Natural killer cell (primary cell): ENCODE measurements at regions not wholly inside any gene's neighbourhood (a gene's known extent, or its start where the extent isn't known, plus 50 kb on each side); places are given as distances from the start of the nearest gene placed in this dataset.

Experiments
- ATAC-seq, 3 donors: fragments of 150-1000 bp in 2 of 3; fragments of 200-7000 bp in 1 of 3; cut with Tn5 transposase; 1 replicate in 1 of 3; 2 replicates in 2 of 3; pipeline ENCODE4 v1.10.0; 2021; ENCODE audit warnings: mild to moderate bottlenecking in 2 of 3, moderate library complexity in 2 of 3
- DNase-seq, 2 donors: peaks; one replicate each; pipeline versions ENCODE4 v3.0.0 to v3.0.0-alpha.2; 2013 to 2021; ENCODE audit warnings: mixed read lengths in 1 of 2
- H3K27ac ChIP-seq: one replicate; pipeline ENCODE4 v1.5.1; 2013; ENCODE audit warnings: mild to moderate bottlenecking, low read length
- H3K27me3 ChIP-seq: one replicate; pipeline ENCODE4 v1.6.1; 2013; ENCODE audit warnings: low read length; ENCODE audit not compliant: control insufficient read depth, insufficient read depth
- H3K36me3 ChIP-seq: one replicate; pipeline ENCODE4 v1.6.1; 2013; ENCODE audit warnings: low read length; ENCODE audit not compliant: control insufficient read depth, insufficient read depth
- H3K4me1 ChIP-seq: one replicate; pipeline ENCODE4 v1.6.1; 2013; ENCODE audit warnings: low read length; ENCODE audit not compliant: control insufficient read depth, insufficient read depth
- H3K4me3 ChIP-seq: one replicate; pipeline ENCODE4 v1.5.1; 2013; ENCODE audit warnings: low read length
- H3K9me3 ChIP-seq: one replicate; pipeline ENCODE4 v1.6.1; 2013; ENCODE audit warnings: low read length; ENCODE audit not compliant: control insufficient read depth, insufficient read depth
- H3K27ac Mint-ChIP-seq, 2 donors: one replicate each; pipeline ENCODE4 v1.8.0; 2022; ENCODE audit warnings: mild to moderate bottlenecking in 2 of 2, mixed read lengths in 2 of 2, moderate library complexity in 1 of 2
- H3K27me3 Mint-ChIP-seq, 2 donors: one replicate each; pipeline ENCODE4 v1.8.0; 2022; ENCODE audit warnings: low read depth in 2 of 2, mixed read lengths in 2 of 2
- H3K36me3 Mint-ChIP-seq: one replicate; pipeline ENCODE4 v1.8.0; 2022; ENCODE audit warnings: mixed read lengths
- H3K4me1 Mint-ChIP-seq, 2 donors: one replicate each; pipeline ENCODE4 v1.8.0; 2022; ENCODE audit warnings: mixed read lengths in 2 of 2
- H3K4me3 Mint-ChIP-seq: one replicate; pipeline ENCODE4 v1.8.0; 2022; ENCODE audit warnings: mild to moderate bottlenecking, moderate library complexity, mixed read lengths
- H3K9me3 Mint-ChIP-seq, 2 donors: one replicate each; pipeline ENCODE4 v1.8.0; 2022; ENCODE audit warnings: mixed read lengths in 2 of 2
- WGBS: methylation state at CpG from one replicate; pipeline ENCODE4 v1.1.7; 2013; ENCODE audit warnings: missing lambda C conversion rate; ENCODE audit not compliant: insufficient coverage; 5-methylcytosine and 5-hydroxymethylcytosine counted together
- intact Hi-C: fragments of 100-400 bp; cut with micrococcal nuclease; formaldehyde crosslinking; loops from one replicate; pipeline ENCODE4 v1.14.2; 2022
- TF ChIP-seq, protein P1 (sequence below): fragments of 200-600 bp; IDR thresholded peaks from one replicate; pipeline ENCODE4 v1.8.0; 2022; ENCODE audit warnings: antibody characterized with exemption

DNA sequence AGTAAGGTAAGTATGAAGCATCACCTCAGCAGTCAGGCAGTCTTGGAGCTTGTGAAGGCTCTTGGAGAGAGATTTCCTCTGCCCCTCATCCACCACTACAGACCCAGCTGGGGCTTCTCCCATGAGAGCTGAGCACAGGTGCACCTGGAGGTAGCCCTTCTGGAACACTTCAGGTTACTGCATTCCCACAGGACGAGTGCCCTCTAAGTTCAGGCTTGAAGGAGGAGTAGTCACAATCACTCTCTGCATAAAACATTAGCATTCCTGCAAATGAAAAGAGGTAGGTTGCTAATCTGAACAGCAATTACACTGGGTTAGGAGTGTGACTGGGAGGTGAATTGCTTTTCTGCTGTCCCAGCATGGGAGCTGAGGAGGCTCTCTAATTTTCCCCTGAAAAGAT, 308.8 kb downstream of the TEX13C start:
- Histone ChIP-seq H3K27ac (no peak overlapping the region), H3K36me3 (no peaks in the 10 kb centered on the region), H3K4me1 (no peaks in the 10 kb centered on the region), H3K27me3 (no peaks in the 10 kb centered on the region), H3K4me3 (no peak overlapping the region), H3K9me3 (no peaks in the 10 kb centered on the region)
- Mint-ChIP-seq H3K27ac (no peak overlapping the region), H3K36me3 (no peaks in the 10 kb centered on the region), H3K9me3 (peaks cover 2 to 6% of the 10 kb centered on the region in 2 donors), H3K4me3 (no peak overlapping the region), H3K4me1 (no peaks in the 10 kb centered on the region), H3K27me3 (no peaks in the 10 kb centered on the region)
- no CpG with 5 or more reads among the region's 1 CpG for WGBS
- TF ChIP-seq, protein P1, sequence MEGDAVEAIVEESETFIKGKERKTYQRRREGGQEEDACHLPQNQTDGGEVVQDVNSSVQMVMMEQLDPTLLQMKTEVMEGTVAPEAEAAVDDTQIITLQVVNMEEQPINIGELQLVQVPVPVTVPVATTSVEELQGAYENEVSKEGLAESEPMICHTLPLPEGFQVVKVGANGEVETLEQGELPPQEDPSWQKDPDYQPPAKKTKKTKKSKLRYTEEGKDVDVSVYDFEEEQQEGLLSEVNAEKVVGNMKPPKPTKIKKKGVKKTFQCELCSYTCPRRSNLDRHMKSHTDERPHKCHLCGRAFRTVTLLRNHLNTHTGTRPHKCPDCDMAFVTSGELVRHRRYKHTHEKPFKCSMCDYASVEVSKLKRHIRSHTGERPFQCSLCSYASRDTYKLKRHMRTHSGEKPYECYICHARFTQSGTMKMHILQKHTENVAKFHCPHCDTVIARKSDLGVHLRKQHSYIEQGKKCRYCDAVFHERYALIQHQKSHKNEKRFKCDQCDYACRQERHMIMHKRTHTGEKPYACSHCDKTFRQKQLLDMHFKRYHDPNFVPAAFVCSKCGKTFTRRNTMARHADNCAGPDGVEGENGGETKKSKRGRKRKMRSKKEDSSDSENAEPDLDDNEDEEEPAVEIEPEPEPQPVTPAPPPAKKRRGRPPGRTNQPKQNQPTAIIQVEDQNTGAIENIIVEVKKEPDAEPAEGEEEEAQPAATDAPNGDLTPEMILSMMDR = no peak
- ATAC-seq (no peak), DNase-seq (no peak)
- intact Hi-C loops = no loop called here

DNA sequence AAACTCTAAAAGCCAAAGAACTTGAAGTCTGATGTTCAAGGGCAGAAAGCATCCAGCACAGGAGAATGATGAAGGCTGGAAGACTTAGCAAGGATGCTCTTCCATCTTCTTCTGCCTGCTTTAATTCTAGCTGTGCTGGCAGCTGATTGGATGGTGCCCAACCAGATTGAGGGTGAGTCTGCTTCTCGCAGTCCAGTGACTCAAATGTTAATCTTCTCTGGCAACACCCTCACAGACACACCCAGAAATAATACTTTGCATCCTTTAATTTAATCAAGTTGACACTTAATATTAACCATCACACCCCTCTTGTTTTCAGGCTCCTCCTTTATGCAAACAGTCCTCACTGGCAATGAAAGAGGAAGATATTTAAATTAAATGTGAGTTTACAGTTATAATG, 321.7 kb downstream of the TEX13C start:
- no peaks in the 10 kb centered on the region for H3K27me3 Mint-ChIP-seq
- ATAC-seq (no peak), DNase-seq (no peak)

GRCh38 chrX:125646195-125646594, 326.5 kb downstream of the TEX13C start:
- no peaks in the 10 kb centered on the region for H3K36me3 Mint-ChIP-seq
- no peak overlapping the region for H3K4me3 ChIP-seq
- TF ChIP-seq, protein P1 = no peak
- peaks cover 2 to 5% of the 10 kb centered on the region in 2 donors for H3K9me3 Mint-ChIP-seq
- H3K27me3 Mint-ChIP-seq = no peaks in the 10 kb centered on the region
- H3K36me3 ChIP-seq = no peaks in the 10 kb centered on the region
- intact Hi-C loops = no loop called here
- no peak overlapping the region for H3K27ac ChIP-seq
- 65% methylated on average over 2 of the region's 2 CpGs for WGBS
- no peaks in the 10 kb centered on the region for H3K4me1 Mint-ChIP-seq
- DNase-seq (peak in 1 of 2 donors; percentile 3), ATAC-seq (no peak)
- H3K27me3 ChIP-seq = no peaks in the 10 kb centered on the region
- H3K4me1 ChIP-seq = no peaks in the 10 kb centered on the region
- H3K9me3 ChIP-seq = no peaks in the 10 kb centered on the region
- H3K27ac Mint-ChIP-seq = no peak overlapping the region
- no peak overlapping the region for H3K4me3 Mint-ChIP-seq

More for the DNA sequence above, 321.7 kb downstream of the TEX13C start:
- Histone ChIP-seq H3K36me3 (no peaks in the 10 kb centered on the region), H3K27me3 (no peaks in the 10 kb centered on the region), H3K4me3 (no peak overlapping the region), H3K27ac (no peak overlapping the region), H3K4me1 (no peaks in the 10 kb centered on the region), H3K9me3 (no peaks in the 10 kb centered on the region)
- H3K36me3 Mint-ChIP-seq = no peaks in the 10 kb centered on the region
- intact Hi-C loops = no loop called here
- TF ChIP-seq, protein P1 = no peak
- H3K27ac Mint-ChIP-seq = no peak overlapping the region
- H3K4me1 Mint-ChIP-seq = no peaks in the 10 kb centered on the region
- no peak overlapping the region for H3K4me3 Mint-ChIP-seq
- H3K9me3 Mint-ChIP-seq = peaks cover 0 to 9% of the 10 kb centered on the region in 2 donors
- WGBS = 67% methylated on average over 1 of the region's 1 CpG

DNA sequence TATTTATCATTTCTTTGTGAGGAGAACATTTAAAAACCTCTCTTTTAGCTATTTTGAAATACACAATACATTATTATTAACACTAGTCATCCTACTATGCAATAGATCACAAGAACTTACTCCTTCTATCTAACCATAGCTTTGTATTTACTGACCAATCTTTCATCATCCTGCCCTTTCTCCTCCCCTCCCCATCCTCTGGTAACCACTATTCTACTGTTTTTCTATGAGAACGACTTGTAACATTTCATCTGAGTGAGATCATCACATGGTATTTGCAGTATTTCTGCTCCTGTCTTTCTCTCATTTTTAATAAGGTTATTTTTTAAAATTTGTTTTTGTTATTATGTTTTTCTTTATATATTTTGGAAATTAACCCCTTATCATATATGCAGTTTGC, 331.8 kb downstream of the TEX13C start:
- ATAC-seq (no peak), DNase-seq (no peak)
- H3K9me3 ChIP-seq = no peaks in the 10 kb centered on the region
- intact Hi-C loops = no loop called here
- H3K4me1 ChIP-seq = no peaks in the 10 kb centered on the region
- 33% methylated on average over 1 of the region's 1 CpG for WGBS
- Mint-ChIP-seq H3K36me3 (no peaks in the 10 kb centered on the region), H3K27ac (no peak overlapping the region), H3K9me3 (peaks cover 2% of the 10 kb centered on the region in 2 donors), H3K4me1 (no peaks in the 10 kb centered on the region), H3K4me3 (no peak overlapping the region), H3K27me3 (no peaks in the 10 kb centered on the region)
- TF ChIP-seq, protein P1 = no peak
- no peak overlapping the region for H3K4me3 ChIP-seq
- H3K27ac ChIP-seq = no peak overlapping the region
- no peaks in the 10 kb centered on the region for H3K27me3 ChIP-seq
- no peaks in the 10 kb centered on the region for H3K36me3 ChIP-seq
